GM19324 (cell line): ENCODE measurements at regions not wholly inside any gene's neighbourhood (a gene's known extent, or its start where the extent isn't known, plus 50 kb on each side); places are given as distances from the start of the nearest gene placed in this dataset.
"Not testable (repeated sequence)": the region's sequence is repeated elsewhere in the genome, so short reads cannot be mapped to it uniquely, and the experiment has no call there.

ENCODE experiments used
- ATAC-seq: cut with Tn5 transposase; IDR thresholded peaks from one replicate; pipeline ENCODE4 v1.9.1; 2021; ENCODE audit warnings: mild to moderate bottlenecking, moderate library complexity; ENCODE audit not compliant: unreplicated experiment, low FRiP score

GRCh38 chr6:137707038-137707589 lies 159.9 kb upstream of the TNFAIP3 start:
- ATAC-seq = no peak

GRCh38 chr6:137707590-137708360 lies 159.3 kb upstream of the TNFAIP3 start:
- peak; percentile 51 for ATAC-seq

- no peak for ATAC-seq
These were observed 158.6 kb upstream of the TNFAIP3 start for GRCh38 chr6:137708481-137708880.

GRCh38 chr6:137709424-137710236 lies 157.4 kb upstream of the TNFAIP3 start:
- ATAC-seq = no peak

- ATAC-seq = no peak
These were observed 155.1 kb upstream of the TNFAIP3 start for GRCh38 chr6:137711972-137712371.

GRCh38 chr6:137712587-137712986 lies 154.5 kb upstream of the TNFAIP3 start:
- no peak for ATAC-seq

GRCh38 chr6:137715589-137716045 lies 151.4 kb upstream of the TNFAIP3 start:
- ATAC-seq = no peak

GRCh38 chr6:137717074-137718073 lies 149.7 kb upstream of the TNFAIP3 start:
- no peak for ATAC-seq

GRCh38 chr6:137718903-137719302 lies 148.2 kb upstream of the TNFAIP3 start:
- not testable (repeated sequence) for ATAC-seq

GRCh38 chr6:137722749-137723272 lies 144.2 kb upstream of the TNFAIP3 start:
- peak; percentile 53 for ATAC-seq

- no peak for ATAC-seq
These were observed 143.6 kb upstream of the TNFAIP3 start for GRCh38 chr6:137723273-137724017.

- ATAC-seq = no peak
These were observed 143.0 kb upstream of the TNFAIP3 start for GRCh38 chr6:137724018-137724403.

- ATAC-seq = no peak
These were observed 142.4 kb upstream of the TNFAIP3 start for GRCh38 chr6:137724495-137725211.

- ATAC-seq = no peak
These were observed 141.1 kb upstream of the TNFAIP3 start for GRCh38 chr6:137725949-137726348.

- no peak for ATAC-seq
These were observed 140.5 kb upstream of the TNFAIP3 start for GRCh38 chr6:137726582-137726981.

- ATAC-seq = no peak
These were observed 139.8 kb upstream of the TNFAIP3 start for GRCh38 chr6:137727216-137727765.

GRCh38 chr6:137728386-137729349 lies 138.4 kb upstream of the TNFAIP3 start:
- ATAC-seq = no peak
